GM19372 (cell line): ENCODE measurements at regions not wholly inside any gene's neighbourhood (a gene's known extent, or its start where the extent isn't known, plus 50 kb on each side); places are given as distances from the start of the nearest gene placed in this dataset.
"Not testable (repeated sequence)": the region's sequence is repeated elsewhere in the genome, so short reads cannot be mapped to it uniquely, and the experiment has no call there.

Experiments
- ATAC-seq: cut with Tn5 transposase; IDR thresholded peaks from one replicate; pipeline ENCODE4 v1.9.1; 2021; ENCODE audit warnings: mild to moderate bottlenecking, low read depth, moderate library complexity; ENCODE audit not compliant: unreplicated experiment

GRCh38 chr11:130526846-130527245 is 78.4 kb downstream of the ADAMTS15 start:
- ATAC-seq: no peak

DNA sequence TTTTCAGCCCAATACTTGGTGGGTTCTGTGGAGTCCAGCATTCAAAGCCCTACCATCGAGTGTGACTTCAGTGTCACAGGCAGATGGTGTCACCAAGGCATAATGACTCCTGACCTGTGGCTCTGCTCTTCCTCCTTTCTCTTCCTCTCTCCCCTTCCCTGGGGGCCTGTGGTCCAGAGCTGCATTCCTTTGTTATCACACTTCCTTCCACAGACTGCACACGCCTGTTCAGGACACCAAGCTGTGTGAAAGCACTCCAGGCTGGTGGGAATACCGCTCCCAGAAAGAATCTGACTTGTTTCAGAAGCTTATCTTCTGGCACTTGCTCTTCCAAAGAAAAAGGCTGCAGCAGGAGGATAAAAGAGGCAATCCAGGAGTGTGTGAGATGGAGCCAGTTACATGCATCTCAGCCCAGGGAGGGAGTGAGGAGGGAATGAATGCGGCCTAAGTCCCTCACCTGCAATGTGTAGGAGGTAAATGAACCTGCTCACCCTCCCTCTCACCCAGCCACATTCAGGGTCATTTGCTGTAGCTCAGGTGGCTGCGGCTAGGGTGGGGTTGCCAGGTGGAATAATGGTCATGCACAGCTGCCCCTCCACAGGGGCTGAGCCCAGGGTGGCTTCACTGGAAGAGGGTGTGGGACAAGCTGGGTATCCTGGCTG is 79.3 kb downstream of the ADAMTS15 start:
- ATAC-seq: no peak

GRCh38 chr11:130528298-130529261 is 80.1 kb downstream of the ADAMTS15 start:
- ATAC-seq: no peak

DNA sequence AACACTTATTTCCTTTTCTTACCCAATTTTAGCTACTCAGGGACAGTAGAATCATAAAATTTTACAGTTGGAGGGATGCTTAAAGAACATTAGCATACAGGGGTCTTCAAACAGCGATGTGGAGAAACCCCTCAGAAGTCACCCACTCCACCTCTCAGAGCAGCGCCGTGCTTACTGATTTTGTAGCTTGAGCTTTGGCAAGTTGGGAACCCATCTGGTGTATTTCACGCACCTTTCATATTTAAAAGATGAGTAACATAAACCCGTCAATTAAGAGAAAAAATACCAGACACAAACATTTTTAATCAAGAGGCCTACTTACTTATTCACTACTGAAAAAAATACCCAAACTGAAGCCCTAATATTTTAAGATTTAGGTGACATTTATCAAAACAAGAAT is 80.9 kb downstream of the ADAMTS15 start:
- no peak for ATAC-seq

DNA sequence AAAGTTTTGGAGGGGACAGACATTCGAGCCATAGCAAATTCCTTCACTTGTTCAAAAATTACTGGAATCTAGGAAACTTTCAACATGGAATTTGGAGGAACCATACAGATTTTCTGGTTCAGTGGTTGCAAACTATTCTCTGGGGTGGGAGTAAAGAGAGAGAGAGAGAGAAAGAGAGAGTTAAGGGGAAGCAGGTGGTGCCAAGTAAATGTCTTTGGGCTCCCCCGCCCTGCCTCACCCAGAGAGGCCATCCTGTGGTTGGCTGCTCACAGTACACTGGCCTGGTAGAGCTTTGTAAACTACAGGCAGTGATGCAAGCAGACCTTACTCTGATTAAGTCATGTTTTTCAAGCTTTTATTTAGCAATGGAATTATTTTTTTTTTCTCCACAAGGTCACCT is 82.6 kb downstream of the ADAMTS15 start:
- ATAC-seq: no peak

GRCh38 chr11:130533113-130533798 is 84.8 kb downstream of the ADAMTS15 start:
- ATAC-seq: no peak

- ATAC-seq: no peak
These were observed 85.4 kb downstream of the ADAMTS15 start for GRCh38 chr11:130533871-130534270.

- no peak for ATAC-seq
These were observed 86.1 kb downstream of the ADAMTS15 start for GRCh38 chr11:130534551-130534950.

DNA sequence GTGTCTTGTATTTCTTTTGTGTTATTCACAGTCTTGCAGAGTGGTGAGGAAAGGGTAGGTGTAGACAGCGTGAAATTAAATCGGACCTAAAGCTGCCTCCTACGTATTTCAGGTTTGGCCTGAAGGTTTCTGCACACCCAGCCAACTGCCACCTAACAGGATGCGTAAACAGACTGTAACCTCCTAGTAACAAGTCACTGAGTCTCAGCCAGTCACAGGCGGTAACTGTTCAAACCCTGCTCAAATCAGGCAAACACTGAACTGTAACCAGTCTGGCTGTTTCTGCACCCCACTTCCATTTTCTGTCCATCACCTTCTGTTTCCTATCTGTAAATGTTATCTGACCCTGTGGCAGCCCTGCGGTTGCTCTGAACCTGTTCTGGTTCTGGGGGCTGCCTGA is 87.1 kb downstream of the ADAMTS15 start:
- no peak for ATAC-seq

- no peak for ATAC-seq
These were observed 87.9 kb downstream of the ADAMTS15 start for GRCh38 chr11:130536106-130537040.

DNA sequence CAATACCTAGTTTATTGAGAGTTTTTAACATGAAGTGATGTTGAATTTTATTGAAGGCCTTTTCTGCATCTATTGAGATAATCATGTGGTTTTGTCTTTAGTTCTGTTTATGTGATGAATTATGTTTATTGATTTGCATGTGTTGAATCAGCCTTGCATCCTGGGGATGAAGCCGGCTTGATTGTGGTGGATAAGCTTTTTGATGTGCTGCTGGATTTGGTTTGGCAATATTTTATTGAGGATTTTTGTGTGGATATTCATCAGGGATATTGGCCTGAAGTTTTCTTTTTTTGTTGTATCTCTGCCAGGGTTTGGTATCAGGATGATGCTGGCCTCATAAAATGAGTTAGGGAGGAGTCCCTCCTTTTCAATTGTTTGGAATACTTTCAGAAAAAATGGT is 91.2 kb downstream of the ADAMTS15 start:
- ATAC-seq: not testable (repeated sequence)

DNA sequence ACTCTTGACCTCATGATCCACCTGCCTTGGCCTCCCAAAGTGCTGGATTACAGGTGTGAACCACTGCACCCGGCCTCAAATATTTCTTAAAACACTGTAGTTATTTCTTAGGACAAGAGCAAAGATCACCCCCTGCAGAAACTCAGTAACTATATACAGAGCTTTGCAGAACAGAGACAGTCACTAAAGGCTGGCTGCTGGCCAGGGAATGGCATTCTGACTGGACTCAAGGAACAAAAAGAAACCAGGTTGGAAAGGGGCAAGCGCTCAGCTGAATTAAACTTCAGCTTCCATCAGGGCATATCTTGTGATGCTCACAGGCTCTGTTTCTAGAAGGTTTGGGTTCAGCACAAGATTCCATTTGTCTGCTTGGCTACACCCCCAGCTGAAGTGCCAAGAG is 95.8 kb downstream of the ADAMTS15 start:
- ATAC-seq: no peak

GRCh38 chr11:130545449-130546072 is 97.1 kb downstream of the ADAMTS15 start:
- no peak for ATAC-seq

- no peak for ATAC-seq
These were observed 98.0 kb downstream of the ADAMTS15 start for GRCh38 chr11:130546438-130546837.

- no peak for ATAC-seq
These were observed 98.7 kb downstream of the ADAMTS15 start for GRCh38 chr11:130546901-130547694.

DNA sequence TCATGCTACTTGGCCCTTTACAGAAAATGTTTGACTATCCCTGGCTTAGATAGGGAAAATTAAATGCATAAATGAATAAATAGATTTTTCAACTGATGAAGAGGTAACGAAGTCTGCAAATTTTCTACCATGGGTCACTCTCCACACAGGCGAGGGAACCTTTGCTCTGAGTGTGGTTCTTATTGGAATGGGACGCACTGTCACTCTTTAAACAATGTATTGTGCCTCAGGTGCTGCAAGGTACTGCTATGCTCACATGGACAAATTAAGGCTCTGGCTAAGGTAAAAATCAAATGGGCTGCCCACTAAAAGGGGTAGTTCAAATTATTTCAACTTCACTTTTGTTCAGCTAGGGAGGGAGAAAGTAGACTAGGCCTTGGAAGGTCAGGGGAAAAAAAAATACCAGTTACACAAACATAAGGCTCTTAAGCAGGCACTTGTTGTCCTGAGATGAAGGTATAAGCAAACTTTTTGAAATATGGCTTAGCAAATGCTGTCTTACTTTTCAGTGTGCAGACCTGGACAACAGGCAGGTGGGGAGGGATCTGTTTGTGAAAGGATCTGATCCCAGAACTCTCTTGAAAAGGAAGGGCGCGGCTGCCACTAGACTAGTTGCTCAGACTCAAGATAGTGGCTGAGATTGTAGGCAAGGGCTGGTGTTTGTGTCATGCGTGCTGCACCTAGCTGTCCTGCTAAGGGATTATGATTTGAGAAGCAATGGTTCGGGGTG is 99.5 kb downstream of the ADAMTS15 start:
- no peak for ATAC-seq

DNA sequence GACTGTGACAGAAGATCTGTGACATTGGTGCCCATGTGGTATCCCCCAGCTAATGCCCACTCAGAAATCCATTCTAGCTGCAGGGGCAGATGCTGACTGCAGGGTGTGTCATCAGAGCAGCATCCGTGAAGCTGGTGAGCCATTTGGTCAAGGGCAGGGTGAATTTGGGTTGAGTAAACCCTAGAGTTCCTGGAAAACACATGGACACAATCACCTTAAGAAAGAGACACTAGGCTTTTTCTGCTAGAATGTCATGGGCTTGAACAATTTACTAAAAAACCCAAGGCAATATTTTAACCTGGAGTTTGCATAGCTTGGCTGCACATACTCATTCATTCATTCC is 100.0 kb downstream of the ADAMTS15 start:
- no peak for ATAC-seq

- no peak for ATAC-seq
These were observed 101.1 kb downstream of the ADAMTS15 start for GRCh38 chr11:130549393-130549999.
